Suprapubic skin (tissue), 3 donors: ENCODE measurements at regions not wholly inside any gene's neighbourhood (a gene's known extent, or its start where the extent isn't known, plus 50 kb on each side); places are given as distances from the start of the nearest gene placed in this dataset.

Experiments used
- POLR2A ChIP-seq, 2 donors: fragments of 450-650 bp; IDR thresholded peaks; one replicate each; pipeline ENCODE4 v1.6.1; 2017; ENCODE audit warnings: antibody characterized with exemption in 2 of 2, mild to moderate bottlenecking in 2 of 2, moderate library complexity in 2 of 2
- TF ChIP-seq, protein P1 (sequence below), 2 donors: fragments of 200-600 bp in 1 of 2; fragments of 450-650 bp in 1 of 2; sonication (generic) in 1 of 2; IDR thresholded peaks; one replicate each; pipeline ENCODE4 v1.5.1; 2016 to 2019; ENCODE audit warnings: antibody characterized with exemption in 2 of 2, mild to moderate bottlenecking in 1 of 2, moderate library complexity in 1 of 2

DNA sequence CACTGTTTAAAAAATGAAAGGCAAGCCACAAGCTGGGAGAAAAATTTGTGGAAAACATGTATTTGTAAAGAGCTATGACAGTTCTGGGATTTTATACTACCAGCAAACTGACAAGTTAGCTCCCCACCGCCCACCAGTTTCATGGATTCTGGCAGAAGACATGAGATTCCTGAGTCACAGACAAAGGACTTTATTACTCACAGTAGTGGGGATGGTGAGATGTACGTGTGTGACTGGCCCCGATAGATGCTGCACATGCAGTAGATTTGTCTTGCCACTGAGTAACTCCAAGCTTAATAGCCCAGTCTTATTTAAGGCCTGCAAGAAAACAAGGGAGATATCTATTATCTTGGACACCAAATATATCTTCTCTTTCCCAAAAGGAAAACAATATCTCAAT, 281.7 kb downstream of the AHR start:
- TF ChIP-seq, protein P1, sequence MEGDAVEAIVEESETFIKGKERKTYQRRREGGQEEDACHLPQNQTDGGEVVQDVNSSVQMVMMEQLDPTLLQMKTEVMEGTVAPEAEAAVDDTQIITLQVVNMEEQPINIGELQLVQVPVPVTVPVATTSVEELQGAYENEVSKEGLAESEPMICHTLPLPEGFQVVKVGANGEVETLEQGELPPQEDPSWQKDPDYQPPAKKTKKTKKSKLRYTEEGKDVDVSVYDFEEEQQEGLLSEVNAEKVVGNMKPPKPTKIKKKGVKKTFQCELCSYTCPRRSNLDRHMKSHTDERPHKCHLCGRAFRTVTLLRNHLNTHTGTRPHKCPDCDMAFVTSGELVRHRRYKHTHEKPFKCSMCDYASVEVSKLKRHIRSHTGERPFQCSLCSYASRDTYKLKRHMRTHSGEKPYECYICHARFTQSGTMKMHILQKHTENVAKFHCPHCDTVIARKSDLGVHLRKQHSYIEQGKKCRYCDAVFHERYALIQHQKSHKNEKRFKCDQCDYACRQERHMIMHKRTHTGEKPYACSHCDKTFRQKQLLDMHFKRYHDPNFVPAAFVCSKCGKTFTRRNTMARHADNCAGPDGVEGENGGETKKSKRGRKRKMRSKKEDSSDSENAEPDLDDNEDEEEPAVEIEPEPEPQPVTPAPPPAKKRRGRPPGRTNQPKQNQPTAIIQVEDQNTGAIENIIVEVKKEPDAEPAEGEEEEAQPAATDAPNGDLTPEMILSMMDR (IDR thresholded peaks at IDR 0.05), result no peak
- no peak for TF ChIP-seq POLR2A (IDR thresholded peaks at IDR 0.05)
